HepG2 (cell line): ENCODE measurements at regions not wholly inside any gene's neighbourhood (a gene's known extent, or its start where the extent isn't known, plus 50 kb on each side); places are given as distances from the start of the nearest gene placed in this dataset.

Experiments used
- CENPT ChIP-seq: sonication (generic); formaldehyde crosslinking; IDR thresholded peaks from 2 replicates; pipeline ENCODE4 v1.8.0; 2022; ENCODE audit warnings: low read depth, mild to moderate bottlenecking, moderate library complexity, missing genetic modification reagents
- KDM6A ChIP-seq: IDR thresholded peaks from 2 replicates; pipeline ENCODE4 v1.6.1; 2016; ENCODE audit warnings: low read depth
- MED13 ChIP-seq: sonication (generic); formaldehyde crosslinking; IDR thresholded peaks from 2 replicates; pipeline ENCODE4 v1.5.0; 2020; ENCODE audit warnings: missing genetic modification reagents
- SRSF9 ChIP-seq: fragments of 200-400 bp; formaldehyde crosslinking; IDR thresholded peaks from 2 replicates; pipeline ENCODE4 v1.6.1; 2018; ENCODE audit warnings: borderline replicate concordance, mild to moderate bottlenecking, low read depth, low read length; ENCODE audit not compliant: insufficient read depth, poor library complexity, severe bottlenecking
- YEATS2 ChIP-seq: sonication (generic); formaldehyde crosslinking; IDR thresholded peaks from 2 replicates; pipeline ENCODE4 v1.4.0; 2020; ENCODE audit warnings: missing genetic modification reagents, borderline replicate concordance
- ZNF142 ChIP-seq: sonication (generic); formaldehyde crosslinking; IDR thresholded peaks from 2 replicates; pipeline ENCODE4 v1.4.0; 2020; ENCODE audit warnings: missing genetic modification reagents
- ZNF326 ChIP-seq: sonication (generic); formaldehyde crosslinking; IDR thresholded peaks from 2 replicates; pipeline ENCODE4 v1.4.0; 2020; ENCODE audit warnings: missing genetic modification reagents, borderline replicate concordance
- ZNF430 ChIP-seq: sonication (generic); formaldehyde crosslinking; IDR thresholded peaks from 2 replicates; pipeline ENCODE4 v1.9.0; 2021; ENCODE audit warnings: mild to moderate bottlenecking, missing genetic modification reagents
- ZNF432 ChIP-seq: sonication (generic); formaldehyde crosslinking; IDR thresholded peaks from 2 replicates; pipeline ENCODE4 v1.5.0; 2020; ENCODE audit warnings: missing genetic modification reagents, mild to moderate bottlenecking, borderline replicate concordance
- ZNF710 ChIP-seq: sonication (generic); formaldehyde crosslinking; IDR thresholded peaks from 2 replicates; pipeline ENCODE4 v1.5.0; 2020; ENCODE audit warnings: mild to moderate bottlenecking, missing genetic modification reagents, borderline replicate concordance
- ZNF776 ChIP-seq: sonication (generic); formaldehyde crosslinking; IDR thresholded peaks from 2 replicates; pipeline ENCODE4 v1.4.0; 2020; ENCODE audit warnings: mild to moderate bottlenecking, missing genetic modification reagents
- ZSCAN20 ChIP-seq: sonication (generic); formaldehyde crosslinking; IDR thresholded peaks from 2 replicates; pipeline ENCODE4 v1.4.0; 2020; ENCODE audit warnings: missing genetic modification reagents, mild to moderate bottlenecking, borderline replicate concordance

- TF ChIP-seq ZNF142 (CRISPR knock-in tag) (no peak), MED13 (CRISPR knock-in tag) (no peak), KDM6A (CRISPR knock-in tag) (no peak), CENPT (CRISPR knock-in tag) (no peak), ZNF776 (CRISPR knock-in tag) (no peak), ZNF710 (CRISPR knock-in tag) (no peak), ZNF430 (no peak), ZSCAN20 (no peak), ZNF326 (CRISPR knock-in tag) (no peak), ZNF432 (CRISPR knock-in tag) (no peak), SRSF9 (no peak), YEATS2 (CRISPR knock-in tag) (no peak)
- TF ChIP-seq, all 625 proteins: peak for 0
Observed at GRCh38 chr12:111101003-111101402, 180.6 kb upstream of the MYL2 start (continued).
